Muscle of back (tissue), 3 donors: ENCODE measurements at regions not wholly inside any gene's neighbourhood (a gene's known extent, or its start where the extent isn't known, plus 50 kb on each side); places are given as distances from the start of the nearest gene placed in this dataset.

Experiments
- DNase-seq, 3 donors: peaks; one replicate each; pipeline versions ENCODE4 v3.0.0 to v3.0.0-alpha.2; 2013

- no peak for DNase-seq
Observed at GRCh38 chr3:168325684-168326083, 230.0 kb upstream of the GOLIM4 start.

GRCh38 chr3:168322941-168323340 lies 227.2 kb upstream of the GOLIM4 start:
- no peak for DNase-seq

GRCh38 chr3:168314166-168314565 lies 218.4 kb upstream of the GOLIM4 start:
- no peak for DNase-seq

GRCh38 chr3:168312984-168313383 lies 217.3 kb upstream of the GOLIM4 start:
- peak in 1 of 3 donors; percentile 43 for DNase-seq

- no peak for DNase-seq
Observed at GRCh38 chr3:168307893-168308292, 212.2 kb upstream of the GOLIM4 start.

GRCh38 chr3:168295027-168295426 lies 199.3 kb upstream of the GOLIM4 start:
- DNase-seq: no peak

GRCh38 chr3:168292296-168292695 lies 196.6 kb upstream of the GOLIM4 start:
- DNase-seq: no peak

GRCh38 chr3:168289471-168290008 lies 193.8 kb upstream of the GOLIM4 start:
- DNase-seq: no peak

GRCh38 chr3:168288511-168289401 lies 193.0 kb upstream of the GOLIM4 start:
- no peak for DNase-seq

- no peak for DNase-seq
Observed at GRCh38 chr3:168285506-168285905, 189.8 kb upstream of the GOLIM4 start.

GRCh38 chr3:168284728-168285127 lies 189.0 kb upstream of the GOLIM4 start:
- no peak for DNase-seq

- no peak for DNase-seq
Observed at GRCh38 chr3:168275662-168276061, 179.9 kb upstream of the GOLIM4 start.

GRCh38 chr3:168273917-168274316 lies 178.2 kb upstream of the GOLIM4 start:
- DNase-seq: peak in 1 of 3 donors; percentile 11

GRCh38 chr3:168273036-168273435 lies 177.3 kb upstream of the GOLIM4 start:
- DNase-seq: no peak

GRCh38 chr3:168272343-168272985 lies 176.7 kb upstream of the GOLIM4 start:
- no peak for DNase-seq

- no peak for DNase-seq
Observed at GRCh38 chr3:168271932-168272331, 176.2 kb upstream of the GOLIM4 start.

- no peak for DNase-seq
Observed at GRCh38 chr3:168269001-168269400, 173.3 kb upstream of the GOLIM4 start.

- no peak for DNase-seq
Observed at GRCh38 chr3:168267179-168267578, 171.5 kb upstream of the GOLIM4 start.

- no peak for DNase-seq
Observed at GRCh38 chr3:168266335-168266734, 170.6 kb upstream of the GOLIM4 start.

- no peak for DNase-seq
Observed at GRCh38 chr3:168262887-168263286, 167.2 kb upstream of the GOLIM4 start.

GRCh38 chr3:168260859-168261258 lies 165.1 kb upstream of the GOLIM4 start:
- no peak for DNase-seq

GRCh38 chr3:168251371-168251770 lies 155.6 kb upstream of the GOLIM4 start:
- peak in 1 of 3 donors; percentile 4 for DNase-seq

GRCh38 chr3:168250415-168250861 lies 154.7 kb upstream of the GOLIM4 start:
- peak in 2 of 3 donors; percentile 10 to 44 for DNase-seq
